KOPT-K1 (cell line): ENCODE measurements at regions not wholly inside any gene's neighbourhood (a gene's known extent, or its start where the extent isn't known, plus 50 kb on each side); places are given as distances from the start of the nearest gene placed in this dataset.

Source experiments
- H3K27ac ChIP-seq: fragments of 200-600 bp; sonication (generic); 2 replicates; pipeline ENCODE4 v1.5.1; 2016; ENCODE audit warnings: antibody characterized with exemption, mild to moderate bottlenecking, low read depth, low read length; ENCODE audit not compliant: poor library complexity, severe bottlenecking
- H3K36me3 ChIP-seq: fragments of 200-600 bp; sonication (generic); 2 replicates; pipeline ENCODE4 v1.5.1; 2017; ENCODE audit warnings: antibody characterized with exemption, mild to moderate bottlenecking, low read length, moderate library complexity; ENCODE audit not compliant: insufficient read depth
- H3K9me3 ChIP-seq: fragments of 200-600 bp; sonication (generic); 2 replicates; pipeline ENCODE4 v1.5.1; 2017; ENCODE audit warnings: antibody characterized with exemption, low read length, mild to moderate bottlenecking; ENCODE audit not compliant: insufficient read depth, poor library complexity, severe bottlenecking

DNA sequence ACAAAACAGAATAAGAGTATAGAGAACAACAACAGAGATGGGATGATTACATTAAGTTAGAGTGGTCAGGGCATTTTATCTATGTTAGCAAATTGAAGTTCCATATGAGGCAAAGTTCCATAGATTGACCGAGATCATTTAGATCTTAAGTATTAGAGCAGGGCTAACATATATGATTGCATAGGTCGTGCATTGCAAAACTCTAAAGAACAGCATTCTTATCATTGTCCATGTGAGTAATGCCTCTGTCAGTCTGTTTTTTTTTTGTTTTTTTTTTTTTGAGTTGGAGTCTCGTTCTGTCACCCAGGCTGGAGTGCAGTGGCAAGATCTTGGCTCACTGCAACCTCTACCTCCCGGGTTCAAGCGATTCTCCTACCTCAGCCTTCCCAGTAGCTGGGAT is 341.7 kb upstream of the KCNH8 start:
- H3K9me3 ChIP-seq = no peaks in the 10 kb centered on the region
- H3K36me3 ChIP-seq = no peaks in the 10 kb centered on the region
- H3K27ac ChIP-seq = no peak overlapping the region

DNA sequence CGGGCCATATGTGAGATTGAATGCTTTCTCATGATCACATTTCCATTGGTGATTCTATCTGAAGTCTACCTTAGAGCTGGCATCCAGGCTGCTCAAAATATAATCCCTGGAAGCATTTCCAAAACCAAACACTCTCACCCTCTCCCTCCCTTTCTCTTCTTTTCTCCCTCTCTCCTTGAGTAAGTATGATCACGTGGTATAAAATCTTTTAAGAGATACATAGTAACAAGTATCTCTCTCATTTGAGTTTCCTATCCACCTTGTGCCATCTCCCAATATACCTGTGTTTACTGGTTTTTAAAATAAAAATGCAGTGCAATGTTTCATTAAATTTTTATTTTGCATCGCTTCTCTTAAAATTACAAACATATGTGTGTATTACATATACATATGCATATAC is 350.9 kb upstream of the KCNH8 start:
- H3K36me3 ChIP-seq = no peaks in the 10 kb centered on the region
- no peaks in the 10 kb centered on the region for H3K9me3 ChIP-seq
- no peak overlapping the region for H3K27ac ChIP-seq

DNA sequence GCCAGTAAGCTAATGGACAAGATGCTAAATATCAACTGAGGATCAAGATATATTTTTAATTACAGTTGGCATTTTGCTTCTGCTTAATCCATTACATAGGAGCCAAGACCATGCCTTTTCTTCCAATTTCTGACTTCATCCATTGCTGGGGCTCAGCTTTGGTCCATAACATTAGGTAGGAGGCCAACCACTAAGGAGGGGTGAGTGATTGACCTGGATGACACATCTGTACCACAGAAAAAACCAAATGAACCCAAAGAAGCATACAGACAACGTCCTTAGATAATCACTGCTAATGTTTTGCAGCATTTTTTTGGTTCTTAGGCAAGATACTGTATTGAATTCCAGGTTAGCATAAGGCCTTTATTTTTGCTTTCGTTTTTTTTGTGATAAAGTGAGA is 353.2 kb upstream of the KCNH8 start:
- Histone ChIP-seq H3K36me3 (no peaks in the 10 kb centered on the region), H3K9me3 (no peaks in the 10 kb centered on the region), H3K27ac (no peak overlapping the region)

DNA sequence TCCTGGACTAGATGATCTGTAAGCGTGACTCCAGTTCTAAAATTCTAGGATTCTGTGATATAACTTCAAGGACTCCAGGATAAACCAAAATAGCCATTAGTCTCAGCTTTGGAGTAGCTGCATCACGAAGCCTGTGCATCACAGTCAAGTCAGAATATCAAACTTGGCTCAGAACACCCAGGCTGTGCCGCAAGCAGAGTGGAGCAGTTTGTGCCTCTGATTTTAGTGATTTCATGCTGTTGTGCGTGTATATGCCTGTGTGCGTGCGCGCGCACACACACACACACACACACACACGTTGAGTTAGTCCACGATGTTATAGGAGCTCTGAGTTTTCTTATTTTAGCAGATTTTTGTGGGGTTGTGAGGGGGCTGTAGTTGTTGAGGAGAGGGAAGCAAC is 356.6 kb upstream of the KCNH8 start:
- H3K27ac ChIP-seq = no peak overlapping the region
- H3K36me3 ChIP-seq = no peaks in the 10 kb centered on the region
- H3K9me3 ChIP-seq = no peaks in the 10 kb centered on the region

DNA sequence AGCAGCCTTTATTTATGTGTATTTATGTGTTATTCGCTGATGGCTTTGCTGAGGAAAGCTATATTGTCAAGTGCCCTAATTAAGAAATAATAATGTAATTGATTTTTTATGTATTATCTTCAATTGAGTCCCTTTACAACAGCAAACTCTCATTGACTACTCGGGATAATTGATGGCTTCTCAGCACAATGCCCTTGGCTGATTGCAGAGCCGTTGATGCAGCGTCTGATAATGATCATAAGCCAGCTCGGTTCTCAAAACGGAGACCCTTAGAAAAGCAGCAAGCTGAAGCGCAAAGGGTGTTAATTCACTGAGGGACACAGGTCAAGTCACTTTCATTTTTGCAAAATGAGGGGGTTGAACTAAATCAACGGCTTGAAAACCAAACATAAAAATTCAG is 357.1 kb upstream of the KCNH8 start:
- H3K27ac ChIP-seq = no peak overlapping the region
- H3K36me3 ChIP-seq = no peaks in the 10 kb centered on the region
- H3K9me3 ChIP-seq = no peaks in the 10 kb centered on the region

DNA sequence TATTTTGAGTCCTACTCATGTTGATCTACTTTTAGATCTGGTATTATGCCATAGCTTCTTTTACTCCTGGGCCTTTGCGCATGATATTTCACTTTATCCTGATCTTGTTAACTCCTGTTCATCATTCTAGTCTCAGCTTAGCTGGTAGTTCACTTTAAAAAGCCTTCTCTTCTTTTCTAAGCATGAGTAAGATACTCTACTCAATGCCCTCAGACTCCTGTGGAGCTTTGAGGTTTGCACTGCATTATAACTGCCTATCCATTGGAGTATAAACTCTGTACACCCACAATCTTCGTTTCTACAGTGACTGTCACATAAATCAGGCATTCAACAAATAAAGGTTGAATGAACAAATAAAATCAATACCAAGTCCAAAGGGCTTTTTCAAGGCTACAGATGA is 357.9 kb upstream of the KCNH8 start:
- Histone ChIP-seq H3K36me3 (no peaks in the 10 kb centered on the region), H3K27ac (no peak overlapping the region), H3K9me3 (no peaks in the 10 kb centered on the region)

DNA sequence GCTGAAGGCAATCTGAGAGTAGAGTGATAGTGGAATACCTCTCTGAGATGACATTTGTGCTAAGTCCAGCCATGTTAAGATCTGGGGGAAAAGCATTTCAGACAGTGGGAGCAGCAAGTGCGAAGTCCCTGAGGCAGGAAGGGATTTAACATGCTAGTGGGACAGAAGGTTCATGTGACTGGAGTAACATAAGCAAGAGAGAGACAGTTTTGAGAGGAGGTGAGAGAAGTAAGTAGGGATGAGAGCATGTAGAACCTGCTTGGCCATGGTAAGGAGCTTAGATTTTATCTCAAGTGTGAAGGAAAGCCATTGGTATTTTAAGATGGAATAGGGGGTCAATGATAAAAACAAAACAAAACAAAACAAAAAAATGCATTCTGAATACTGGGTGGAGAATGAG is 358.6 kb upstream of the KCNH8 start:
- no peak overlapping the region for H3K27ac ChIP-seq
- no peaks in the 10 kb centered on the region for H3K36me3 ChIP-seq
- no peaks in the 10 kb centered on the region for H3K9me3 ChIP-seq

DNA sequence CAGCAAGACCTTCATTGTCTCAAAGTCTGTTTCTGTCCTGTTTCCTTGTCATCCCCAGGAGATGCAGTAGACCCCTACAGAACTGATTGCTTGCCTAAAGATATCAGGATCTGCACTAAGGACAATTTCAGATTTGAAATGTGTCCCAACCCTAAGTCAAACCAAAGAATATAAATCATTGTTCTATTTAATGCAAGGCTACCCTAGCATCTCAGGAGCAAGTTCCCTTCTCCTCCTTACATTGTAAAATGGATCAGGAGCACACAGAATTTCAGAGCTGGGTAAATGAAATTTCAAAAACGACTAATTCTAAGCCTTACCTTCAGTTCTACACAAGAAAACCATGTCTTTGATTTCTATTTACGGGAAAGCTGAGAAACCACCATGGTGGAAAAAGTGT is 360.9 kb upstream of the KCNH8 start:
- no peaks in the 10 kb centered on the region for H3K9me3 ChIP-seq
- no peak overlapping the region for H3K27ac ChIP-seq
- H3K36me3 ChIP-seq = no peaks in the 10 kb centered on the region

DNA sequence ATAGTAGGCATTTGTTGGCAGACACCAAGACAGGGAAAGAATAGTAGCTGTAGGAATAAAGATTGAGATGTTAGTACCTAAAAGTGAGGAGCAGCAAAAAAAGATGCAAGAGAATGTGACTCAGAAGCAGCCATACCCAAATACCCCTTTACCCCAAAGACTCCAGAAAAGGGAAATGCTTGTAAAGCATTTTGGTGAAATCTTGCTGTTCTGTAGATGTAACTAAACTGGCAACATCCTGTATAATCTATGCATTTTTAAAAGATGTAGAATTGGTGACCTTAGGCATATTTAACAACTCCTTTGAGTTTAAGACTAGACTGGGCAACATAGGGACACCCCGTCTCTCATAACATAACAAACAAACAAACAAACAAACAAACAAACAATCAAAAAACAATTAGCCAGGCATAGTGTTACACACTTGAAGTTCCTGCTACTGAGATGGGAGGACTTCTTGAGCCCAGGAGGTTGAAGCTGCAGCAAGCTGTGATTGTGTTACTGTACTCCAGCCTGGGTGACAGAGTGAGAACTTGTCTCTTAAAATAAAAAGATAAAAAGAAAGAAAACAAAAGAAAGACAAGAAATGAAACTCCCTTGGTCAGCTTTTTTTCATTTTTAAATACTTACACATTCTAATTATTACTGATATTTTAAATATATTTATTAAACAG is 361.5 kb upstream of the KCNH8 start:
- no peak overlapping the region for H3K27ac ChIP-seq
- H3K9me3 ChIP-seq = no peaks in the 10 kb centered on the region
- no peaks in the 10 kb centered on the region for H3K36me3 ChIP-seq

DNA sequence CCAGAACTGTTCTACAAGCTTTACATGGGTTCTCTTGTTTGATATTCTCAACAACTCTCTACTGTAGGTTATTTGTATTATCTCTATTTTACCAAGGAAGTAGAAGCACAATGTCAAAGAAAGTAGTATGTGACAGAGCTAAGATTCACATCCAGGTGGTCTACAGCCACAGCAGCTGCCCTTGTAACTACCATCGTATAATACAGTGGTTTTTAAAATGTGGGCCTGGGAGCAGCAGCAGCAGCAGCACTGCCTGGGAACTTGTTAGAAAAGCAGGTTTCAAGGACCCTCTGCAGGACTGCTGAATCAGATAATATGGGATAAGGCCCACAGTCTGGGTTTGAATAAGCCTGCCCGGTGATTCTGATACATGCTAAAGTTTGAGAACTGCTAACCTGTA is 357.1 kb upstream of the SATB1 start:
- Histone ChIP-seq H3K27ac (no peak overlapping the region), H3K36me3 (no peaks in the 10 kb centered on the region), H3K9me3 (no peaks in the 10 kb centered on the region)

DNA sequence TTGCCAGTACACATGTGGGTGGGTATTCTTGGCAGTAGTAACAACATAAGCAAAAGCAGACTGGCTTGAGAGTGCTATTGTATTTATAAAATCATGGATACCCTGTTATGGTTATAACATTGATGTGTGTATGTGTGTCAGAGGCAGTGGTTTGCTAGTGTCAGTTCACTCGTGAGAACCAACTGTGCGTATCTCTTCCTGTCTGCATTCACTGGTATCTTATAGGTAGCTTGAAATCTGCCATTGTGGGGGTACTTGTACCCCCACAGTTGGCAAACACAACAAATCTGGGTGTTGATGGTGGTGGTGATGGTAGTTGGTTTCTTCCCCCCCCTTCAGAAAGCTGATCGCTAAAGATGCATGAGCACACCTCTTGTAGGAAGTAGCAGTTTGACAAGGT is 355.8 kb upstream of the SATB1 start:
- H3K27ac ChIP-seq = no peak overlapping the region
- H3K36me3 ChIP-seq = no peaks in the 10 kb centered on the region
- H3K9me3 ChIP-seq = no peaks in the 10 kb centered on the region

DNA sequence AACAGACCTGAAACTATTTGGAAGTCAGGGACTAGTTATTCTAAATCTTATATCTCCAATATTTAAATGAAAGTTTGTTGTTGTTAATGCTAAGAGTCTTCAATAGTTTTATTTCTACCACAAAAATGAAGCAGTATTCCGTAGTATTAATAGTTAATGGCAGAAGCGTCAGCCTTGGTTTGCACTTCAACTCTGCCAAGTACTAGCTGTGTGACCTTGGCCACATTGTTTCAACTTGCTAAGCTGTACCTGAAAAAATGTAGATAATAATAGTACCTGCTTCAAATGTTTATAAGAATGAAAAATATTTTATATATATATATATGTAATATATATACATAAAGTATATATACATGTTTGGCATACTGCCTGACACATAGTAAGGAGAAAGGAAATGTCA is 354.6 kb upstream of the SATB1 start:
- H3K36me3 ChIP-seq = no peaks in the 10 kb centered on the region
- H3K27ac ChIP-seq = no peak overlapping the region
- H3K9me3 ChIP-seq = no peaks in the 10 kb centered on the region

DNA sequence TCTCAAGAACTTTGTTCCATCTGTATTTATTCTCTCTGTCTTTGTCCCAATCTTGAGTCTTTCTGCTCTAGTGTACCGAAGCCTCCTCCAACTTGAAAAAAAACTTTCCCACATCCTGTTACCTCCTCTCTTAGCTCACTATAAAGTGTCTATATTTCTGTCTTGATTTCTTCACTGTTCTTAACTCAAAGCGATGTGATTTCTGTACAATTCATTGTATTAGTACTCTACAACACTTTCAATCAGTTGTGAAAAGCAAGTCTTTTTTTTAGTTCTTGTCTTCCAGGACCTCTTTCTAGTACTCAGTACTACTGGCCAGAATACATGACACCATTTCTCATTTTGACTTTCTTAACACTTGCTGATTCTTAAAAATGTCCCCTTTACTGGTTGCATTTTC is 353.5 kb upstream of the SATB1 start:
- Histone ChIP-seq H3K36me3 (no peaks in the 10 kb centered on the region), H3K9me3 (no peaks in the 10 kb centered on the region), H3K27ac (peak overlapping the region; percentile 1)

DNA sequence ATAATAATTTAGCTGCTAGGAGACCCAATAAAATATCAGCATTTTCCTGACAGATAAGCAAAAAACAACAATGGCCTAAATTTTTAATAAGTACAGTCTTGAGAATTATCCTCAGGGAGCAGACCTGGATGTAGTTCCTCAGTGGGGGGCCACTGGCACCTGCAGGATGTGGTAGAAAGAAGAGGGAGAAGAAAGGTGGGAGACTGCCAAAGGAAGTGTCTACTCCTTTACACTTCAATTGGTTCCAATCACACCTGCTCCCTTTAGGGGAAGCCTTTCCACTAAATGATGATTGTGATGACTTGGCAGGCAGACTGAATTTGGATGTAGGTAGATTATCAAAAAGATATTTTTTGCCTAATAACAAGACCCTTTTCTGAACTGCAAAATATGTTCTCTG is 353.0 kb upstream of the SATB1 start:
- no peaks in the 10 kb centered on the region for H3K9me3 ChIP-seq
- H3K36me3 ChIP-seq = no peaks in the 10 kb centered on the region
- H3K27ac ChIP-seq = peak overlapping the region; percentile 1

DNA sequence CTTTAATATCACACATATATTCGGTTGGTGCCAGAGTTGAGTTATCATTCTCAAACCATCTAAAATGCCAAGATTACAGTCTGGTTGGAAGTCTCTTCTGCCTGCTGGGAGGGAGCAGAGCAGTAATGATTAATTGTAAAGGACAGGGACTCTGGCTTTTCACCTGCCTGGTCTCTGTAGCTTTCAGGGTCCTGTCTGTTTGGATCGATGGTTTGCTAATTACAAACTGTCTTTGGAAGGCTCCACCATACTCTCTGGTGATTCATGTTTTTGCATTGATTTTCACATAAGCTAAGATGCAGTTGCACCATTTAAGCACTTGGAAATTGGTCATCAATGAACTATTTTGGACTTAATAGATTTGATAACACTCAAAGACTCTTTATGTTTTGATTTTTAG is 350.4 kb upstream of the SATB1 start:
- H3K36me3 ChIP-seq = no peaks in the 10 kb centered on the region
- H3K9me3 ChIP-seq = no peaks in the 10 kb centered on the region
- H3K27ac ChIP-seq = no peak overlapping the region

DNA sequence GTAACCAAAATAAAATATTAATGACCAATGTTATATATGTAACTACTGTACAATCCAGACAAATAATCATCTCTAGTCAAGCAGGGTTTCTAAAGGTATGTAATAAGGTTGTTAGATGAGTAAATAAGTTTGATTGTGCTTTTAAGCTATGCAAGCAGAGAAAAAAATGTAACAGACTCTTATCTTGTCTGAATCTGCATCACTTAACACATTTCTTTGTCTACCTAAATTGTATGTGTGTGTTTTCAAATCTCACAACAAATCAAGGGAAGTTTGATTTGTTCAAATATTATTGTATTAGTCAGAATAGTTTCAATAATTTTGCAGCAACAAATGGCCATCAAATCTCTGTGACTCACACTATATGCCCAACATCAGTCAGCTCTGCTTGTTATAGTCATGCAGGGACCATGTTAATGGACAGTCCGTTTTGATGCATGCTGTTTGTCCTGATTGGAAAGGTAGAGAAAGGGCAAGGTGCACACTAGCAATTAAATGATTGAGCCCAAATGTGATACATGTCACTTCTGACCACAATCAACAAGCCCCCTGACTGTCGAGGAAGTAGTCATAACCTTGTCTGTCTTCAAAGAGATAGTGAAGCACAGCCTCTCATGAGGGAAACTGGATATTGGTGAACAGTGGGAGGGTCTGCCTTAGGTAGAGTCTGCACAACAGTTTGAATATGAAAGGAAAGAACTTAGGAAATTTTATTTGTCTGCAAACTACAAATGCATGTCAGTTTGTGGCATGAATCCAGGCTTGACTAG is 349.4 kb upstream of the SATB1 start:
- no peaks in the 10 kb centered on the region for H3K36me3 ChIP-seq
- H3K27ac ChIP-seq = no peak overlapping the region
- H3K9me3 ChIP-seq = no peaks in the 10 kb centered on the region
